ENCODE measurements at regions not wholly inside any gene's neighbourhood (a gene's known extent, or its start where the extent isn't known, plus 50 kb on each side); places are given as distances from the start of the nearest gene placed in this dataset.

GRCh38 chr7:1290026-1290678 is 57.5 kb downstream of the UNCX start:
- no peaks in the 10 kb centered on the region for H3K36me3 ChIP-seq
- peaks cover 0 to 11% of the 10 kb centered on the region in 2 donors for H3K27me3 ChIP-seq
- H3K9me3 ChIP-seq: no peaks in the 10 kb centered on the region
- no peak for DNase-seq
- H3K4me1 ChIP-seq: peaks cover 0 to 11% of the 10 kb centered on the region in 2 donors
- peak overlapping the region in 1 of 2 donors; percentile 16 for H3K4me3 ChIP-seq
- TF ChIP-seq CTCF (IDR thresholded peaks at IDR 0.05): no peak
- TF ChIP-seq POLR2A (IDR thresholded peaks at IDR 0.05): no peak
- intact Hi-C loops (cut with DNase I; ENCODE audit: low total_unique reads): no loop called here
- no peak overlapping the region for H3K27ac ChIP-seq

DNA sequence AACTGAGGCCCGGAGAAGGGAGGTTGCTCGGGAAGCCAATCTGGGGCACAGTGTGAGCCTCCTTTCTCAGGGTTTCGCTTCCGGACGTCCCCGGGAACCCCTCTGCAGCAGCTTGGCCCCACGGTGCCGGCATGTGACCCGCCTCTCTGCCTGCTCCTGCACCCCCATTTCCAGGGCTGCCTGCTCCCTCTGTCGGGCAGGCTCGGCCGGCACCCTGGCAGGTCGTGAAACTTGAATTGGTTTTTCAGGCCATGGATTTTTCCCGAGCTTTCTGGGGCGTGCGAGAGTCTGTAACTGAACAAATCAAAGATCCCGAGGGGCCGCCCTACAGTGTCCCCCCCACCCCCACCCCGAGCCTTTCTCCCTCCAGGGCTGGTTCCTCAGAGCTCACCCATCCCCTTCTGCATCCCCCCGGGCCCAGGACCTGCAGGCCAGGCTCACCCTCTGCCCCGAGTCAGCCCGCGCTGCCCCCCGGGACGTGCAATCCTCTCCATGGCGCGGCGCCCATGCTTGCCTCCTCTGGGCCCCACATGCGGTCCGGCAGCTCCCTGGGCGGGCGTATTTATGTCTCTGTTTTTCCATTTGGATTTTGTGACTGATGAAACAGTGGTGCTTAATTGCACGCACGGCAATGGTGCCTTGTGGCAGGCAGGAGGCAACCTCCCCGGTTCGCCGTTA is 58.1 kb downstream of the UNCX start:
- DNase-seq: no peak
- Histone ChIP-seq H3K27ac (no peak overlapping the region), H3K9me3 (no peaks in the 10 kb centered on the region), H3K4me3 (peak overlapping the region in 1 of 2 donors; percentile 16), H3K36me3 (no peaks in the 10 kb centered on the region), H3K27me3 (peaks cover 0 to 13% of the 10 kb centered on the region in 2 donors), H3K4me1 (peaks cover 0 to 11% of the 10 kb centered on the region in 2 donors)
- TF ChIP-seq POLR2A (IDR thresholded peaks at IDR 0.05): no peak
- no peak for TF ChIP-seq CTCF (IDR thresholded peaks at IDR 0.05)
- intact Hi-C loops (cut with DNase I; ENCODE audit: low total_unique reads): no loop called here

DNA sequence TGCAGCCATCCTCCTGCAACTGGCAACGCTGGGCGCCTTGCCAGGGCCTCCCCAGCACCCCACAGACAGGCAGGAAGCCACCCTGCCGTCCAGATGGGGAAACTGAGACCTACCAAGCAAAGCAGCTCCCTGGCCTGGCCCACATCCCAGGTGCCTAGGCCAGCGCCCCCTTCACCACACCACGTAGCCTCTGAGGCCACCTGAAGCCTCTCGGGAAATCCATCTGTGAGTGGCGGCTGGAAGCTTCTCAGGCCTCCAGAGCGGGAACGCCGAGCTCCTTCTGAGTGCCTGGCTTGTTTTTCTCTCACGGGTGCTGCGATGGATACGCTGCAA is 58.7 kb downstream of the UNCX start:
- intact Hi-C loops (cut with DNase I; ENCODE audit: low total_unique reads): no loop called here
- no peak for DNase-seq
- Histone ChIP-seq H3K27ac (no peak overlapping the region), H3K9me3 (no peaks in the 10 kb centered on the region), H3K4me3 (no peak overlapping the region), H3K4me1 (peaks cover 0 to 11% of the 10 kb centered on the region in 2 donors), H3K36me3 (no peaks in the 10 kb centered on the region), H3K27me3 (peaks cover 0 to 16% of the 10 kb centered on the region in 2 donors)
- TF ChIP-seq POLR2A (IDR thresholded peaks at IDR 0.05) (no peak), CTCF (IDR thresholded peaks at IDR 0.05) (no peak)

- intact Hi-C loops (cut with DNase I; ENCODE audit: low total_unique reads): no loop called here
- Histone ChIP-seq H3K27ac (no peak overlapping the region), H3K4me3 (no peak overlapping the region)
Observed at GRCh38 chr7:1291845-1292765, 59.4 kb downstream of the UNCX start.

More at GRCh38 chr7:1291845-1292765, 59.4 kb downstream of the UNCX start:
- no peaks in the 10 kb centered on the region for H3K9me3 ChIP-seq
- TF ChIP-seq CTCF (IDR thresholded peaks at IDR 0.05): no peak
- TF ChIP-seq POLR2A (IDR thresholded peaks at IDR 0.05): no peak
- peaks cover 0 to 11% of the 10 kb centered on the region in 2 donors for H3K4me1 ChIP-seq
- H3K27me3 ChIP-seq: peaks cover 0 to 23% of the 10 kb centered on the region in 2 donors
- H3K36me3 ChIP-seq: no peaks in the 10 kb centered on the region
- DNase-seq: no peak

Data from uterus (tissue), 3 donors.